K562 (cell line): ENCODE measurements at regions not wholly inside any gene's neighbourhood (a gene's known extent, or its start where the extent isn't known, plus 50 kb on each side); places are given as distances from the start of the nearest gene placed in this dataset.

Experiments
- ATAC-seq: fragments of 200-7000 bp; cut with Tn5 transposase; 3 replicates; pipeline ENCODE4 v1.9.1; 2020; ENCODE audit warnings: moderate library complexity
- BruUV-seq: library from RNA; stranded (reverse); fragments of 400-500 nt; replicated peaks from 2 replicates; lab custom pipeline; 2021; lab: Mats Ljungman, UMichigan
- CTCF ChIA-PET: fragments of 300-600 bp; formaldehyde crosslinking; extraction: SDS; loops from one replicate; lab custom pipeline; 2021; ENCODE audit warnings: low intra/inter-chr PET ratio; lab: Yijun Ruan, JAX
- POLR2A ChIA-PET: fragments of 300-600, 350-650 bp; sonication (Branson Sonifier 250); formaldehyde crosslinking; extraction: SDS; loops from one replicate; lab custom pipeline; 2021; ENCODE audit warnings: antibody characterized with exemption, inconsistent platforms; lab: Yijun Ruan, JAX
- DNase-seq, 4 experiments: peaks; one replicate each; pipeline versions ENCODE4 v3.0.0 to v3.0.0-alpha.2; 2011 to 2018; ENCODE audit warnings: low spot score in 3 of 4, mixed read lengths in 3 of 4; ENCODE audit errors: extremely low read depth in 1 of 4
- FAIRE-seq: peaks from 2 replicates; lab custom pipeline; 2011; peaks lifted over from hg19 to GRCh38; lab: Jason Lieb, UNC
- H2AFZ ChIP-seq: 2 replicates; pipeline ENCODE4 v1.6.0; 2011; ENCODE audit warnings: low read depth, low read length, control low read depth, inconsistent platforms
- H3K27ac ChIP-seq: fragments of 200-600 bp; 3 replicates; pipeline ENCODE4 v1.8.0; 2011; ENCODE audit warnings: low read depth, mild to moderate bottlenecking, control low read depth, inconsistent platforms, low read length, moderate library complexity, mixed read lengths; ENCODE audit errors: extremely low read depth
- H3K27me3 ChIP-seq, 2 experiments: fragments of 300-600 bp in 1 of 2; 2 replicates in 1 of 2; 3 replicates in 1 of 2; pipeline versions ENCODE4 v1.6.0 to v1.8.0; 2011; ENCODE audit warnings: inconsistent platforms in 2 of 2, low read length in 2 of 2, mild to moderate bottlenecking in 1 of 2, mixed read lengths in 1 of 2, moderate library complexity in 1 of 2; ENCODE audit not compliant: control insufficient read depth in 2 of 2, insufficient read depth in 2 of 2
- H3K36me3 ChIP-seq: fragments of 300-600 bp; 3 replicates; pipeline ENCODE4 v1.8.0; 2011; ENCODE audit warnings: mild to moderate bottlenecking, low read length, inconsistent platforms; ENCODE audit not compliant: control insufficient read depth, insufficient read depth
- H3K4me1 ChIP-seq, 2 experiments: fragments of 200-600 bp in 1 of 2; replicated peaks in 1 of 2; 2 replicates in 1 of 2; 3 replicates in 1 of 2; pipeline versions ENCODE4 v1.5.1 to v1.8.0; 2011; ENCODE audit warnings: inconsistent platforms in 2 of 2, low read length in 2 of 2, mild to moderate bottlenecking in 1 of 2, mixed read lengths in 1 of 2, moderate library complexity in 1 of 2; ENCODE audit not compliant: control insufficient read depth in 2 of 2, insufficient read depth in 2 of 2
- H3K4me2 ChIP-seq: 2 replicates; pipeline ENCODE4 v1.6.1; 2011; ENCODE audit warnings: low read length, control low read depth, inconsistent platforms, mixed read lengths; ENCODE audit not compliant: insufficient read depth
- H3K4me3 ChIP-seq: fragments of 200-600 bp; sonication (generic), shearing (Covaris generic); 2 replicates; pipeline ENCODE4 v1.5.1; 2016; ENCODE audit warnings: control low read depth, inconsistent platforms
- H3K79me2 ChIP-seq: fragments of 200-600 bp; 3 replicates; pipeline ENCODE4 v1.8.0; 2011; ENCODE audit warnings: low read length, inconsistent platforms; ENCODE audit not compliant: control insufficient read depth, insufficient read depth
- H3K9ac ChIP-seq, 2 experiments: 2 replicates each; pipeline versions ENCODE4 v1.6.0 to v1.6.1; 2011; ENCODE audit warnings: low read depth in 2 of 2, low read length in 2 of 2, control low read depth in 1 of 2, inconsistent platforms in 1 of 2, mild to moderate bottlenecking in 1 of 2, mixed read lengths in 1 of 2; ENCODE audit not compliant: insufficient read depth in 1 of 2
- H3K9me1 ChIP-seq: one replicate; pipeline ENCODE4 v1.6.0; 2011; ENCODE audit warnings: inconsistent platforms, mild to moderate bottlenecking, low read length, moderate library complexity; ENCODE audit not compliant: control insufficient read depth, insufficient read depth
- H3K9me3 ChIP-seq: replicated peaks from 2 replicates; pipeline ENCODE4 v1.5.1; 2011; ENCODE audit warnings: low read depth, low read length, inconsistent platforms; ENCODE audit not compliant: control insufficient read depth, insufficient read depth
- H4K20me1 ChIP-seq: replicated peaks from 2 replicates; pipeline ENCODE4 v1.6.1; 2011; ENCODE audit warnings: low read length, inconsistent platforms, mixed read lengths; ENCODE audit not compliant: control insufficient read depth, insufficient read depth
- CAMTA2 ChIP-seq: fragments of 250-450 bp; sonication (Bioruptor Pico); conservative IDR thresholded peaks from 2 replicates; pipeline ENCODE4 v1.5.1; 2022
- FOXA1 ChIP-seq: fragments of 450-650 bp; IDR thresholded peaks from 2 replicates; pipeline ENCODE4 v1.6.1; 2016; ENCODE audit warnings: mild to moderate bottlenecking, borderline replicate concordance
- KDM1A ChIP-seq, 2 experiments: fragments of 450-650 bp; IDR thresholded peaks; 2 replicates each; pipeline ENCODE4 v1.6.1; 2016; ENCODE audit warnings: mild to moderate bottlenecking in 2 of 2
- KLF16 ChIP-seq: IDR thresholded peaks from 2 replicates; pipeline ENCODE4 v1.6.1; 2016; ENCODE audit warnings: antibody characterized with exemption
- NFE2 ChIP-seq: IDR thresholded peaks from 2 replicates; pipeline ENCODE4 v1.6.1; 2014; ENCODE audit warnings: antibody characterized with exemption, low read depth
- PHB2 ChIP-seq: fragments of 450-650 bp; IDR thresholded peaks from 2 replicates; pipeline ENCODE4 v1.6.1; 2017; ENCODE audit warnings: low read depth
- RHOXF2B ChIP-seq: fragments of 250-450 bp; sonication (Bioruptor Pico); conservative IDR thresholded peaks from 2 replicates; pipeline ENCODE4 v1.5.1; 2021
- SIRT6 ChIP-seq: IDR thresholded peaks from one replicate; pipeline ENCODE4 v1.6.1; 2012; ENCODE audit warnings: low read depth, mild to moderate bottlenecking, control low read depth, inconsistent platforms, low read length, moderate library complexity
- SRSF1 ChIP-seq: fragments of 200-400 bp; formaldehyde crosslinking; IDR thresholded peaks from 2 replicates; pipeline ENCODE4 v1.6.1; 2017; ENCODE audit warnings: mild to moderate bottlenecking, low read depth, low read length, moderate library complexity
- TAF1 ChIP-seq: IDR thresholded peaks from 2 replicates; pipeline ENCODE4 v1.6.1; 2011; ENCODE audit warnings: mild to moderate bottlenecking, low read length, moderate library complexity; ENCODE audit not compliant: insufficient read depth, control insufficient read depth, severe bottlenecking; ENCODE audit errors: extremely low read depth
- ZBTB33 ChIP-seq: sonication (generic); formaldehyde crosslinking; IDR thresholded peaks from 2 replicates; pipeline ENCODE4 v1.8.1; 2023; ENCODE audit warnings: mild to moderate bottlenecking, missing genetic modification reagents
- WGBS: fragments of 100-300 bp; shearing (Covaris generic); methylation state at CpG from one replicate; pipeline ENCODE4 v1.1.6; 2016; ENCODE audit warnings: low coverage, mixed read lengths; ENCODE audit not compliant: insufficient coverage; ENCODE audit errors: missing lambda C conversion rate; 5-methylcytosine and 5-hydroxymethylcytosine counted together
- in situ Hi-C: fragments of 300-500 bp; cut with MboI; formaldehyde crosslinking; loops from 4 replicates; pipeline ENCODE4 v1.15.0; 2018; ENCODE audit warnings: inconsistent platforms, mixed read lengths
- intact Hi-C: fragments of 100-400 bp; cut with micrococcal nuclease; formaldehyde crosslinking; loops from 2 replicates; pipeline ENCODE4 v1.14.2; 2022
- TF ChIP-seq, protein P1 (sequence below): sonication (generic); formaldehyde crosslinking; IDR thresholded peaks from 2 replicates; pipeline ENCODE4 v1.8.1; 2022; ENCODE audit warnings: missing genetic modification reagents

GRCh38 chr12:124424516-124424905, 129.6 kb downstream of the RFLNA start:
- H2AFZ ChIP-seq: no peak overlapping the region
- H3K9me1 ChIP-seq: no peaks in the 10 kb centered on the region
- H3K9ac ChIP-seq: no peak overlapping the region; a peak in 1 of 4 replicates
- H3K79me2 ChIP-seq: peaks cover 7% of the 10 kb centered on the region; the same call in 2 of the 3 replicates
- ChIA-PET CTCF (no interaction called here), POLR2A (interaction anchor here (0.6 kb wide), 1 partner anchor 256 kb away, joined by 3 read pairs; no protein-coding TSS in a partner anchor)
- H3K36me3 ChIP-seq: peaks cover 65% of the 10 kb centered on the region; the same call in 2 of the 3 replicates
- peaks cover 19 to 60% of the 10 kb centered on the region in 2 experiments for H3K4me1 ChIP-seq
- intact Hi-C loops (no loop called here), in situ Hi-C loops (no loop called here)
- BruUV-seq: no TSS peak
- no peak for ATAC-seq
- DNase-seq: no peak
- no peak for TF ChIP-seq SRSF1
- no peak for TF ChIP-seq RHOXF2B (CRISPR knock-in tag)
- no peak for TF ChIP-seq SIRT6
- no peak for FAIRE-seq
- no peaks in the 10 kb centered on the region for H4K20me1 ChIP-seq
- no peaks in the 10 kb centered on the region for H3K27me3 ChIP-seq
- 88% methylated on average over 8 of the region's 10 CpGs for WGBS
- no peak overlapping the region; the same call in 1 of the 2 replicates for H3K4me2 ChIP-seq
- no peak overlapping the region for H3K4me3 ChIP-seq
- no peaks in the 10 kb centered on the region for H3K9me3 ChIP-seq
- no peak overlapping the region for H3K27ac ChIP-seq

GRCh38 chr12:124423761-124424515, 129.0 kb downstream of the RFLNA start:
- no peaks in the 10 kb centered on the region for H3K9me1 ChIP-seq
- peaks cover 7% of the 10 kb centered on the region; the same call in 2 of the 3 replicates for H3K79me2 ChIP-seq
- peak overlapping the region; percentile 95 for H3K27ac ChIP-seq
- peak overlapping the region; percentile 80 to 91 for H3K9ac ChIP-seq
- peak overlapping the region; percentile 76 for H3K4me2 ChIP-seq
- CTCF ChIA-PET: no interaction called here
- ATAC-seq: no peak
- no TSS peak for BruUV-seq
- H3K4me1 ChIP-seq: peaks cover 19 to 55% of the 10 kb centered on the region in 2 experiments
- POLR2A ChIA-PET: no interaction called here
- intact Hi-C loops (no loop called here), in situ Hi-C loops (no loop called here)
- H3K36me3 ChIP-seq: peaks cover 65% of the 10 kb centered on the region; the same call in 2 of the 3 replicates
- H4K20me1 ChIP-seq: no peaks in the 10 kb centered on the region
- DNase-seq: peak in 3 of 4 experiments; percentile 30 to 41 (median 33)
- 79% methylated on average over 25 of the region's 26 CpGs for WGBS
- no peaks in the 10 kb centered on the region for H3K27me3 ChIP-seq
- H2AFZ ChIP-seq: no peak overlapping the region
- H3K4me3 ChIP-seq: peak overlapping the region; percentile 33; the same call in 1 of the 2 replicates
- peak; percentile 29 for FAIRE-seq
- H3K9me3 ChIP-seq: no peaks in the 10 kb centered on the region
- TF ChIP-seq KDM1A (IDR thresholded peaks at IDR 0.05) (peak; percentile 80 to 92), NFE2 (no peak), KLF16 (no peak), FOXA1 (no peak), ZBTB33 (CRISPR knock-in tag) (no peak), CAMTA2 (CRISPR knock-in tag) (no peak), PHB2 (no peak), TAF1 (no peak)
- TF ChIP-seq, protein P1, sequence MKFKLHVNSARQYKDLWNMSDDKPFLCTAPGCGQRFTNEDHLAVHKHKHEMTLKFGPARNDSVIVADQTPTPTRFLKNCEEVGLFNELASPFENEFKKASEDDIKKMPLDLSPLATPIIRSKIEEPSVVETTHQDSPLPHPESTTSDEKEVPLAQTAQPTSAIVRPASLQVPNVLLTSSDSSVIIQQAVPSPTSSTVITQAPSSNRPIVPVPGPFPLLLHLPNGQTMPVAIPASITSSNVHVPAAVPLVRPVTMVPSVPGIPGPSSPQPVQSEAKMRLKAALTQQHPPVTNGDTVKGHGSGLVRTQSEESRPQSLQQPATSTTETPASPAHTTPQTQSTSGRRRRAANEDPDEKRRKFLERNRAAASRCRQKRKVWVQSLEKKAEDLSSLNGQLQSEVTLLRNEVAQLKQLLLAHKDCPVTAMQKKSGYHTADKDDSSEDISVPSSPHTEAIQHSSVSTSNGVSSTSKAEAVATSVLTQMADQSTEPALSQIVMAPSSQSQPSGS (CRISPR knock-in tag): no peak
